Upper lobe of left lung (tissue), 6 donors: ENCODE measurements at regions not wholly inside any gene's neighbourhood (a gene's known extent, or its start where the extent isn't known, plus 50 kb on each side); places are given as distances from the start of the nearest gene placed in this dataset.

Experiments
- ATAC-seq, 2 donors: fragments of 200-7000 bp; cut with Tn5 transposase; one replicate each; pipeline ENCODE4 v1.9.1; 2022; ENCODE audit warnings: mild to moderate bottlenecking in 2 of 2, moderate library complexity in 2 of 2; ENCODE audit not compliant: low FRiP score in 2 of 2
- DNase-seq, 2 donors: peaks; one replicate each; pipeline ENCODE4 v3.0.0-alpha.2; 2019 to 2020
- H3K27ac ChIP-seq, 4 donors: fragments of 200-600 bp; sonication (generic); one replicate each; pipeline ENCODE4 v1.5.1; 2016 to 2019
- H3K27me3 ChIP-seq, 4 donors: fragments of 200-600 bp; sonication (generic); one replicate each; pipeline ENCODE4 v1.5.1; 2017 to 2019
- H3K36me3 ChIP-seq, 4 donors: fragments of 200-600 bp; sonication (generic); one replicate each; pipeline ENCODE4 v1.5.1; 2016 to 2019
- H3K4me1 ChIP-seq, 4 donors: fragments of 200-600 bp; sonication (generic); one replicate each; pipeline ENCODE4 v1.5.1; 2018 to 2019
- H3K4me3 ChIP-seq, 4 donors: fragments of 200-600 bp; sonication (generic); one replicate each; pipeline ENCODE4 v1.5.1; 2017 to 2019; ENCODE audit warnings: mild to moderate bottlenecking in 2 of 4, moderate library complexity in 1 of 4
- H3K9me3 ChIP-seq, 4 donors: fragments of 200-600 bp; sonication (generic); one replicate each; pipeline ENCODE4 v1.5.1; 2018 to 2019
- EP300 ChIP-seq, 4 donors: sonication (generic); formaldehyde crosslinking; IDR thresholded peaks; one replicate each; pipeline ENCODE4 v1.5.1; 2017; ENCODE audit warnings: antibody characterized with exemption in 4 of 4, control low read depth in 2 of 4
- POLR2A ChIP-seq, 4 donors: fragments of 450-650 bp; IDR thresholded peaks; one replicate each; pipeline ENCODE4 v1.5.1; 2016 to 2017; ENCODE audit warnings: antibody characterized with exemption in 4 of 4, mild to moderate bottlenecking in 2 of 4
- POLR2AphosphoS5 ChIP-seq, 2 donors: sonication (generic); formaldehyde crosslinking; IDR thresholded peaks; one replicate each; pipeline ENCODE4 v1.5.1; 2017; ENCODE audit warnings: antibody characterized with exemption in 2 of 2
- WGBS, 2 donors: methylation state at CpG; one replicate each; pipeline ENCODE4 v1.1.5; 2017 to 2018; 5-methylcytosine and 5-hydroxymethylcytosine counted together
- TF ChIP-seq, protein P1 (sequence below), 6 experiments: fragments of 450-650 bp in 4 of 6; fragments of 200-600 bp in 2 of 6; sonication (generic) in 2 of 6; IDR thresholded peaks; one replicate each; pipeline ENCODE4 v1.5.1; 2016 to 2019; ENCODE audit warnings: antibody characterized with exemption in 6 of 6
- donor health status: DM: no; HTN: no; CAD: no; lungs with moderate emphysema.
- donor health status: DM: no; HTN: yes; CAD: no; lungs with severe emphysema.

DNA sequence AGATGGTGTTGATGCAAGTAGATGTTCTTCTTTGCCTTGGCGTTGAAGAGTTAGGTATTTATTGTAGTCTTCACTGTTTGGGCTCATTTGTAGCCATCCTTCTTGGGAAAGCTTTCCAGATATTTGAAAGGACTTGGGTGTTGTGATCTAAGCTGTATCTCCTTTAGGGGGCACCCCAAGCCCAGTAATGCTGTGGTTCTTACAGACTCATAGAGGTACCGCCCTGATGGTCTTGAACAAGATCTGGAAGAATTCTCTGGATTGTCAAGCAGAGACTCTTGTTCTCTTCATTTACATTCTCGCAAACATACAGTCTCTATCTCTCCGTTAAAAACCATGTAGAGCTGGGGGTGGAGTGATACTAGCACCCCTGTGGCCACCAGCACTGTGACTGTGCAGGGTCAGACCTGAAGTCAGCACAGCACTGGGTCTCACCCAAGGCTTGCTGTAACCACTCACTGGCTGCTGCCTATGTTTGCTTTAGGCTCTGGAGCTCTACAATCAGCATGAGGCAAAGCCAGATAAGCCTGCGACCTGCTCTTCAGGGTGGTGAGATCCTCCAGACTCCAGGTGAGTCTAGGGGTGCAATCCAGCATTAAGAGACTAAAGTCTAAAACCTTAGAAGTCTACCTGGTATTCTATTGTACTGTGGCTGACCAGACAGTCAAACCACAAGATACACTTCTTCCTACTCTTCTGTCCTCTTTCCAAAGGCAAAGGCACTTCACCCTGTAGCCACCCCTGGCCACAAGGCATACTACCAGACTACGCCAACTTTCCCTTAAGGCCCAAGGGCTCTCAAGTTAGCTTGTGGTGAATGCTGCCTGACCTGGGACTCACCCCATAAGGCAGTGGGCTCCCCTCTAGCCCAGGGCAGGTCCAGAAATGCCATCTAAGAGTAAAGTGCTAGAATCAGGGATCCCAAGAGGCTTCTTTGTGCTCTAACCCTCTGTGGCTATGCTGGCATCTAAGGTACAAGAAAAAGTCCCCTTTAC lies 209.7 kb upstream of the TMEM196 start:
- Histone ChIP-seq H3K4me3 (no peak overlapping the region), H3K4me1 (no peaks in the 10 kb centered on the region), H3K9me3 (peaks cover 0 to 3% (median 0%) of the 10 kb centered on the region in 4 donors), H3K27ac (no peak overlapping the region), H3K36me3 (no peaks in the 10 kb centered on the region), H3K27me3 (no peaks in the 10 kb centered on the region)
- 65 to 67% methylated on average over 6 of the region's 6 CpGs for WGBS, 2 donors
- ATAC-seq = peak; percentile 24 to 51
- TF ChIP-seq, protein P1, sequence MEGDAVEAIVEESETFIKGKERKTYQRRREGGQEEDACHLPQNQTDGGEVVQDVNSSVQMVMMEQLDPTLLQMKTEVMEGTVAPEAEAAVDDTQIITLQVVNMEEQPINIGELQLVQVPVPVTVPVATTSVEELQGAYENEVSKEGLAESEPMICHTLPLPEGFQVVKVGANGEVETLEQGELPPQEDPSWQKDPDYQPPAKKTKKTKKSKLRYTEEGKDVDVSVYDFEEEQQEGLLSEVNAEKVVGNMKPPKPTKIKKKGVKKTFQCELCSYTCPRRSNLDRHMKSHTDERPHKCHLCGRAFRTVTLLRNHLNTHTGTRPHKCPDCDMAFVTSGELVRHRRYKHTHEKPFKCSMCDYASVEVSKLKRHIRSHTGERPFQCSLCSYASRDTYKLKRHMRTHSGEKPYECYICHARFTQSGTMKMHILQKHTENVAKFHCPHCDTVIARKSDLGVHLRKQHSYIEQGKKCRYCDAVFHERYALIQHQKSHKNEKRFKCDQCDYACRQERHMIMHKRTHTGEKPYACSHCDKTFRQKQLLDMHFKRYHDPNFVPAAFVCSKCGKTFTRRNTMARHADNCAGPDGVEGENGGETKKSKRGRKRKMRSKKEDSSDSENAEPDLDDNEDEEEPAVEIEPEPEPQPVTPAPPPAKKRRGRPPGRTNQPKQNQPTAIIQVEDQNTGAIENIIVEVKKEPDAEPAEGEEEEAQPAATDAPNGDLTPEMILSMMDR (IDR thresholded peaks at IDR 0.05) = peak in 2 of 6 experiments; percentile 26 to 27
- TF ChIP-seq POLR2AphosphoS5 (IDR thresholded peaks at IDR 0.05) = no peak
- DNase-seq = no peak

DNA sequence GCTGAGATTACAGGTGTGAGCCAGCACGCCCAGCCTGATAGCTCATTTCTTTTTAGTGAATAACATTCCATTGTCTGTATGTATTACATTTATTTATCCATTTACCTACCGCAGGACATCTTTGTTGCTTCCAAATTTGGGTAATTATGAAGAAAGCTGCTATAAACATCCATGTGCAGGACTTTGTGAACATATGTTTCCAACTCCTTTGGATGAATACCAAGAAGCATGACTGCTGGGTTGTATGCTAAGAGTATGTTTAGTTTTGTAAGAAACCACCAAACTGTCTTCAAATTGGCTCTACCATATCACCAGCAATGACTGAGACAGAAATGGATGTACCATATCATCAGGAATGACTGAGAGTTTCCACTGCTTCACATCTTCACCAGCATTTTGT lies 200.2 kb upstream of the TMEM196 start:
- Histone ChIP-seq H3K4me1 (no peaks in the 10 kb centered on the region), H3K36me3 (no peaks in the 10 kb centered on the region), H3K4me3 (no peak overlapping the region), H3K27me3 (no peaks in the 10 kb centered on the region), H3K27ac (no peak overlapping the region), H3K9me3 (no peaks in the 10 kb centered on the region)
- TF ChIP-seq EP300 (IDR thresholded peaks at IDR 0.05) (no peak), POLR2A (IDR thresholded peaks at IDR 0.05) (no peak), POLR2AphosphoS5 (IDR thresholded peaks at IDR 0.05) (no peak)
- TF ChIP-seq, protein P1 (IDR thresholded peaks at IDR 0.05) = no peak
- no peak for DNase-seq
- WGBS, 2 donors = 86 to 97% methylated on average over 2 of the region's 2 CpGs
- no peak for ATAC-seq

DNA sequence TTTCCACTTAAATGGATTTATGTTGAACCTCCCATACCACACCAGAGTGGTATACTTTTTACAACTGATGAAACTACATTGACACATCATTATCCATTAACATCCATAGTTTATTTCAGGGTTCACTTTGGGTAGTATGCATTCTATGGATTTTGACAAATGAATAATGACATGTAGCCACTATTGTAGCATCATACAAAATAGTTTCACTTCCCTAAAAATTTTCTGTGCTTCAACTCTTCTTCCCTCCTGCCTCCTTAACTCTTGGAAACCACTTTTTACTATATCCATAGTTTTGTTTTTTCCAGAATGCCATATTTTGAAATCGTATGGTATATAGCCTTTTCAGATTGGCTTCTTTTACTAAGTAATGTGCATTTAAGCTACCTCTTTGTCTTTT lies 199.5 kb upstream of the TMEM196 start:
- H3K9me3 ChIP-seq = no peaks in the 10 kb centered on the region
- H3K27me3 ChIP-seq = no peaks in the 10 kb centered on the region
- no peak for TF ChIP-seq POLR2AphosphoS5 (IDR thresholded peaks at IDR 0.05)
- TF ChIP-seq, protein P1 (IDR thresholded peaks at IDR 0.05) = no peak
- no peak for TF ChIP-seq POLR2A (IDR thresholded peaks at IDR 0.05)
- TF ChIP-seq EP300 (IDR thresholded peaks at IDR 0.05) = no peak
- no peak for ATAC-seq
- 88 to 100% methylated on average over 1 of the region's 1 CpG for WGBS, 2 donors
- H3K4me3 ChIP-seq = no peak overlapping the region
- no peak for DNase-seq
- no peak overlapping the region for H3K27ac ChIP-seq
- no peaks in the 10 kb centered on the region for H3K36me3 ChIP-seq
- no peaks in the 10 kb centered on the region for H3K4me1 ChIP-seq

DNA sequence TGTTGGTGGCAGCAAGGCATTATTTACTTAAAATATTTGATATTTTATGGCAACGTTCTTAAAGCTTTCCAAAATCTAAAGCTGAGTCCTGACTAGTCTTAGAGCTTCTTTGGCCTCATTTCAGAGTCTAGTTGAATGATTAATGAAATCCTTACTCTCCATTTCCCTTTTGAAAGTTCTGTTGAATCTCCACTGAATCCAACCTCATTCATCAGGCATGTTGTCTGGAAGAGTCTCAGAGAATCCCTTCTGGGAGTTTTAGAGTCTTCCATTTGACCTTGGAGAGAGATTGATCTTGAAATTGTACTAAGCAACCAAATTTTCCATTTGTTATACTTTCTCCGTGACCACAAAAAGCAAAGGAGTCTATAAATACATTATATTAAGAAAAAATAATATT lies 198.5 kb upstream of the TMEM196 start:
- H3K4me3 ChIP-seq = no peak overlapping the region
- TF ChIP-seq POLR2A (IDR thresholded peaks at IDR 0.05) (no peak), EP300 (IDR thresholded peaks at IDR 0.05) (no peak), POLR2AphosphoS5 (IDR thresholded peaks at IDR 0.05) (no peak)
- TF ChIP-seq, protein P1 (IDR thresholded peaks at IDR 0.05) = no peak
- no peak overlapping the region for H3K27ac ChIP-seq
- no peaks in the 10 kb centered on the region for H3K9me3 ChIP-seq
- no peaks in the 10 kb centered on the region for H3K27me3 ChIP-seq
- ATAC-seq (peak in 1 of 2 donors; percentile 35), DNase-seq (no peak)
- no peaks in the 10 kb centered on the region for H3K36me3 ChIP-seq
- 65 to 74% methylated on average over 2 of the region's 2 CpGs for WGBS, 2 donors
- no peaks in the 10 kb centered on the region for H3K4me1 ChIP-seq

DNA sequence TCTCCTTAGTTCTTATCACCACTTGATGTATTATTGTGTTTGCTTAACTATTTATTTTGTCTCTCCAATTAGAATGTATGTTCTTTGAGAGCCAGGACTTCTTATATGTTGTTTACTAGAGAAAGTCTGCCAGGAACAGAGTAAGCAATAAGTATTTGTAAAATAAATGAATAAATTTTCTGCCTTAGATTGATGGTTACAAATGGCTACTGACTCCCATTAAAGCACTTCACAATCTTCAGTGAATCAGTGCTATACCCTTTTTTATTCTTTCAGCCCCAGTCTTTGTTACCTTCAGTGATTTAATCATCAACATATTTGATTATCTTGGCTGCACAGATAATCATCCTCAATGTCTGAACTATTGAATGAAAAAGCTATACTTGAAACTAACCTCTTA lies 197.1 kb upstream of the TMEM196 start:
- Histone ChIP-seq H3K4me1 (no peaks in the 10 kb centered on the region), H3K27me3 (no peaks in the 10 kb centered on the region), H3K27ac (no peak overlapping the region), H3K36me3 (no peaks in the 10 kb centered on the region), H3K9me3 (no peaks in the 10 kb centered on the region), H3K4me3 (no peak overlapping the region)
- ATAC-seq = no peak
- no peak for DNase-seq
- TF ChIP-seq POLR2A (IDR thresholded peaks at IDR 0.05) = no peak
- no peak for TF ChIP-seq POLR2AphosphoS5 (IDR thresholded peaks at IDR 0.05)
- TF ChIP-seq EP300 (IDR thresholded peaks at IDR 0.05) = no peak
- TF ChIP-seq, protein P1 (IDR thresholded peaks at IDR 0.05) = no peak
